ENCODE measurements at regions not wholly inside any gene's neighbourhood (a gene's known extent, or its start where the extent isn't known, plus 50 kb on each side); places are given as distances from the start of the nearest gene placed in this dataset.

- DNase-seq: no peak
Measured at GRCh38 chr16:66167564-66168291, 198.8 kb upstream of the CDH5 start.

- DNase-seq: no peak
Measured at GRCh38 chr16:66166490-66166889, 200.0 kb upstream of the CDH5 start.

GRCh38 chr16:66165879-66166278, 200.6 kb upstream of the CDH5 start:
- no peak for DNase-seq

- no peak for DNase-seq
Measured at GRCh38 chr16:66164581-66165247, 201.8 kb upstream of the CDH5 start.

- DNase-seq: no peak
Measured at GRCh38 chr16:66162821-66163220, 203.7 kb upstream of the CDH5 start.

GRCh38 chr16:66161942-66162341, 204.5 kb upstream of the CDH5 start:
- DNase-seq: no peak

- DNase-seq: no peak
Measured at GRCh38 chr16:66161269-66161668, 205.2 kb upstream of the CDH5 start.

- no peak for DNase-seq
Measured at GRCh38 chr16:66159987-66160386, 206.5 kb upstream of the CDH5 start.

GRCh38 chr16:66156538-66156937, 210.0 kb upstream of the CDH5 start:
- DNase-seq: no peak

GRCh38 chr16:66155933-66156332, 210.6 kb upstream of the CDH5 start:
- DNase-seq: no peak

GRCh38 chr16:66154801-66155200, 211.7 kb upstream of the CDH5 start:
- DNase-seq: no peak

GRCh38 chr16:66152823-66153393, 213.6 kb upstream of the CDH5 start:
- no peak for DNase-seq

- no peak for DNase-seq
Measured at GRCh38 chr16:66152181-66152580, 214.3 kb upstream of the CDH5 start.

GRCh38 chr16:66150698-66151482, 215.6 kb upstream of the CDH5 start:
- no peak for DNase-seq

GRCh38 chr16:66147291-66147690, 219.2 kb upstream of the CDH5 start:
- DNase-seq: no peak

- DNase-seq: no peak
Measured at GRCh38 chr16:66146798-66147197, 219.7 kb upstream of the CDH5 start.

GRCh38 chr16:66144641-66145040, 221.8 kb upstream of the CDH5 start:
- no peak for DNase-seq

GRCh38 chr16:66143415-66143814, 223.1 kb upstream of the CDH5 start:
- no peak for DNase-seq

GRCh38 chr16:66141885-66142284, 224.6 kb upstream of the CDH5 start:
- DNase-seq: no peak

GRCh38 chr16:66137853-66138252, 228.6 kb upstream of the CDH5 start:
- DNase-seq: no peak

GRCh38 chr16:66136841-66137240, 229.7 kb upstream of the CDH5 start:
- DNase-seq: no peak

- DNase-seq: no peak
Measured at GRCh38 chr16:66135838-66136237, 230.7 kb upstream of the CDH5 start.

- DNase-seq: no peak
Measured at GRCh38 chr16:66135421-66135831, 231.1 kb upstream of the CDH5 start.

GRCh38 chr16:66134875-66135274, 231.6 kb upstream of the CDH5 start:
- no peak for DNase-seq
